Heart left ventricle (tissue), 16 donors: ENCODE measurements at regions not wholly inside any gene's neighbourhood (a gene's known extent, or its start where the extent isn't known, plus 50 kb on each side); places are given as distances from the start of the nearest gene placed in this dataset.

Experiments
- ATAC-seq, 4 donors: fragments of 200-7000 bp; cut with Tn5 transposase; one replicate each; pipeline ENCODE4 v1.9.1; 2020 to 2022; ENCODE audit warnings: moderate library complexity in 4 of 4, mild to moderate bottlenecking in 3 of 4, moderate number of reproducible peaks in 1 of 4
- DNase-seq, 5 donors: peaks; one replicate each; pipeline ENCODE4 v3.0.0-alpha.2; 2020
- H3K27ac ChIP-seq, 12 donors: fragments of 200-600 bp; sonication (generic) in 4 of 12; one replicate each; pipeline versions ENCODE4 v1.5.0 to v1.8.0; 2016 to 2022; ENCODE audit warnings: mild to moderate bottlenecking in 2 of 12
- H3K27me3 ChIP-seq, 9 donors: fragments of 200-600 bp; sonication (generic) in 2 of 9; one replicate each; pipeline versions ENCODE4 v1.5.1 to v1.8.0; 2016 to 2022; ENCODE audit warnings: mild to moderate bottlenecking in 3 of 9
- H3K36me3 ChIP-seq, 9 donors: fragments of 200-600 bp; sonication (generic) in 2 of 9; one replicate each; pipeline versions ENCODE4 v1.5.0 to v1.8.0; 2018 to 2022; ENCODE audit warnings: mild to moderate bottlenecking in 2 of 9
- H3K4me1 ChIP-seq, 12 donors: fragments of 200-600 bp; sonication (generic) in 4 of 12; one replicate each; pipeline versions ENCODE4 v1.5.0 to v1.8.0; 2016 to 2022; ENCODE audit warnings: mild to moderate bottlenecking in 3 of 12
- H3K4me3 ChIP-seq, 12 donors: fragments of 200-600 bp; sonication (generic) in 4 of 12; one replicate each; pipeline versions ENCODE4 v1.5.0 to v1.8.0; 2017 to 2022; ENCODE audit warnings: mild to moderate bottlenecking in 9 of 12, moderate library complexity in 4 of 12
- H3K9me3 ChIP-seq, 12 donors: fragments of 200-600 bp; sonication (generic) in 4 of 12; one replicate each; pipeline versions ENCODE4 v1.5.0 to v1.8.0; 2016 to 2022; ENCODE audit warnings: mild to moderate bottlenecking in 1 of 12
- POLR2A ChIP-seq, 2 donors: fragments of 450-650 bp; IDR thresholded peaks; one replicate each; pipeline ENCODE4 v1.6.1; 2017; ENCODE audit warnings: antibody characterized with exemption in 2 of 2, mild to moderate bottlenecking in 2 of 2, moderate library complexity in 2 of 2
- WGBS, 4 donors: extraction: QIAGEN DNeasy Blood & Tissue Kit in 2 of 4; methylation state at CpG; one replicate each; pipeline versions ENCODE4 v1.1.5 to v1.1.7; 2013 to 2018; 5-methylcytosine and 5-hydroxymethylcytosine counted together
- intact Hi-C, 10 donors: fragments of 100-400 bp; cut with DNase I; formaldehyde crosslinking; loops; one replicate each; pipeline versions ENCODE4 v1.11.1 to v1.14.2; 2022
- TF ChIP-seq, protein P1 (sequence below), 12 donors: fragments of 200-600 bp; sonication (generic) in 4 of 12; IDR thresholded peaks; one replicate each; pipeline versions ENCODE4 v1.5.0 to v1.8.0; 2018 to 2022; ENCODE audit warnings: antibody characterized with exemption in 12 of 12, mild to moderate bottlenecking in 5 of 12
- donor health status: ischemic (EF 13 %, LVEDD 7.1; RV severe dilation, severe dysfunction).
- donor health status: healthy with polysubstance abuse.
- donor health status: DM: no; HTN: yes; CAD: no.
- donor health status: DM: no; HTN: no; CAD: no.
- donor health status: ischemic (EF 25% LVEDD 6.9; RV normal size, moderate dysfunction).
- donor health status: ischemic (EF 25% LVEDD 5.7; RV mildly dilated, moderate dysfunction).
- donor health status: healthy.
- donor health status: DM: yes; HTN: yes; CAD: no.
- donor health status: ischemic (EF 35%, LVEDD 5.7; RV mildly dilated, moderate dysfunction).
- donor health status: nonischemic (EF 11% LVEDD 7.7; RV severe dilation, severe dysfunction).
- donor health status: DM: yes; HTN: yes; CAD: no.
- donor health status: PGD.
- donor health status: ischemic (EF 29% LVEDD 5.4; RV normal size, mild dysfunction).
- donor health status: nonischemic (EF 23%, LVEDD 6.1; RV moderate dilation, normal function).

DNA sequence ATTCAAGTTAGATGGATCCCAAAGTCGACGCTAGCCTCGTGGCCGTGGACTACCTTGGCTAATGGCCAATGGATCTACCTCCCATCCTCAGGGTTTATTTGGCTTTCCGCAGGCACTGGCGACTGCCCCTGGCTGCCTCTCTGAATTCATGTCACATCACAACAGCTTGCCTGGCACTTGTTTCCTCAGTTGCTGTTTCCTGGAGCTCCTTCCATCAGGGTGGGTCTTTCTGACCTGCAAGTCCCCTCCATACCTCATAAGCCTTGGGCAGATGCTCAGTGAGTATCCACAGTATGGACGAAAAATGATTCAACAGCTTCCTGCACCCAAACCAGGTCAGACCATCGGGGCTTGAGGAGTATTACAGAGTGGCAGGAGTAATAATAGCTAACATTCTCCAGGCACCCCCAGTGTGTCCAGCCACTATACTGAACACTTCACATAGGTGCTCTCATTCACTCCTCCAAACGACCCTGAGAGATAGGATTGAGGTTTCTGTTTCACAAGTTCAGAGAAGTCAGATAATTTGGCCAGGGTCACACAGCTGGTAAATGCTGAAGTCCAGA is 311.5 kb downstream of the TLE3 start:
- intact Hi-C loops = no loop called here
- peaks cover 0 to 5% (median under 1%) of the 10 kb centered on the region in 12 donors for H3K9me3 ChIP-seq
- H3K36me3 ChIP-seq = no peaks in the 10 kb centered on the region
- WGBS, 4 donors = 76 to 85% (median 78%) methylated on average over 9 of the region's 9 CpGs
- DNase-seq (no peak), ATAC-seq (no peak)
- no peak for TF ChIP-seq POLR2A (IDR thresholded peaks at IDR 0.05)
- TF ChIP-seq, protein P1, sequence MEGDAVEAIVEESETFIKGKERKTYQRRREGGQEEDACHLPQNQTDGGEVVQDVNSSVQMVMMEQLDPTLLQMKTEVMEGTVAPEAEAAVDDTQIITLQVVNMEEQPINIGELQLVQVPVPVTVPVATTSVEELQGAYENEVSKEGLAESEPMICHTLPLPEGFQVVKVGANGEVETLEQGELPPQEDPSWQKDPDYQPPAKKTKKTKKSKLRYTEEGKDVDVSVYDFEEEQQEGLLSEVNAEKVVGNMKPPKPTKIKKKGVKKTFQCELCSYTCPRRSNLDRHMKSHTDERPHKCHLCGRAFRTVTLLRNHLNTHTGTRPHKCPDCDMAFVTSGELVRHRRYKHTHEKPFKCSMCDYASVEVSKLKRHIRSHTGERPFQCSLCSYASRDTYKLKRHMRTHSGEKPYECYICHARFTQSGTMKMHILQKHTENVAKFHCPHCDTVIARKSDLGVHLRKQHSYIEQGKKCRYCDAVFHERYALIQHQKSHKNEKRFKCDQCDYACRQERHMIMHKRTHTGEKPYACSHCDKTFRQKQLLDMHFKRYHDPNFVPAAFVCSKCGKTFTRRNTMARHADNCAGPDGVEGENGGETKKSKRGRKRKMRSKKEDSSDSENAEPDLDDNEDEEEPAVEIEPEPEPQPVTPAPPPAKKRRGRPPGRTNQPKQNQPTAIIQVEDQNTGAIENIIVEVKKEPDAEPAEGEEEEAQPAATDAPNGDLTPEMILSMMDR (IDR thresholded peaks at IDR 0.05) = no peak
- H3K27me3 ChIP-seq = peaks cover 0 to 29% (median 4%) of the 10 kb centered on the region in 9 donors
- H3K27ac ChIP-seq = no peak overlapping the region
- H3K4me3 ChIP-seq = no peak overlapping the region
- peaks cover 0 to 2% (median 0%) of the 10 kb centered on the region in 12 donors for H3K4me1 ChIP-seq

DNA sequence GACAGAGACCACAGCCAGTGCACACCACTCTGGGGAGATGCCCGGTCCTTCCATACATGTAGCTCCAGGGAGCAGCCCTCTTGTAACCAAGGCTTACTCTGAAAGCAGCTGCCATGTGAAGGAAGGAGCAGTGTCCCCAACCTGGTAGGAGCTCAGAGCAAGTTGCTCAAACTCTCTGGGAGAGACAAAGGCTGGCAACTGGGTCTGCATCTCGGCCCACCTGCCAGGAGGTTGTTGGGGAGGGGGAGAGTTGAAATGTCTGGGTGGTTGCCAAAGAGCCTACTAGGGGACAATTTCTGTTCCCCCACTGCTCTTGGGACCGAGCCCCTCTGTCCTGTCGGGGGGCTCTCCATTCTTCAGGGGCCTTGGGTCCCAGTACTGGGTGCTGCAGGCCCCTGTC is 309.9 kb downstream of the TLE3 start:
- no peak overlapping the region for H3K27ac ChIP-seq
- no peak overlapping the region for H3K4me3 ChIP-seq
- H3K9me3 ChIP-seq = peaks cover 0 to 10% (median 3%) of the 10 kb centered on the region in 12 donors
- H3K36me3 ChIP-seq = no peaks in the 10 kb centered on the region
- DNase-seq (no peak), ATAC-seq (no peak)
- peaks cover 0 to 28% (median 4%) of the 10 kb centered on the region in 9 donors for H3K27me3 ChIP-seq
- WGBS, 4 donors = 71 to 88% (median 83%) methylated on average over 1 to 4 of the region's 4 CpGs
- intact Hi-C loops = no loop called here
- H3K4me1 ChIP-seq = no peaks in the 10 kb centered on the region
- no peak for TF ChIP-seq POLR2A (IDR thresholded peaks at IDR 0.05)
- TF ChIP-seq, protein P1 (IDR thresholded peaks at IDR 0.05) = no peak

DNA sequence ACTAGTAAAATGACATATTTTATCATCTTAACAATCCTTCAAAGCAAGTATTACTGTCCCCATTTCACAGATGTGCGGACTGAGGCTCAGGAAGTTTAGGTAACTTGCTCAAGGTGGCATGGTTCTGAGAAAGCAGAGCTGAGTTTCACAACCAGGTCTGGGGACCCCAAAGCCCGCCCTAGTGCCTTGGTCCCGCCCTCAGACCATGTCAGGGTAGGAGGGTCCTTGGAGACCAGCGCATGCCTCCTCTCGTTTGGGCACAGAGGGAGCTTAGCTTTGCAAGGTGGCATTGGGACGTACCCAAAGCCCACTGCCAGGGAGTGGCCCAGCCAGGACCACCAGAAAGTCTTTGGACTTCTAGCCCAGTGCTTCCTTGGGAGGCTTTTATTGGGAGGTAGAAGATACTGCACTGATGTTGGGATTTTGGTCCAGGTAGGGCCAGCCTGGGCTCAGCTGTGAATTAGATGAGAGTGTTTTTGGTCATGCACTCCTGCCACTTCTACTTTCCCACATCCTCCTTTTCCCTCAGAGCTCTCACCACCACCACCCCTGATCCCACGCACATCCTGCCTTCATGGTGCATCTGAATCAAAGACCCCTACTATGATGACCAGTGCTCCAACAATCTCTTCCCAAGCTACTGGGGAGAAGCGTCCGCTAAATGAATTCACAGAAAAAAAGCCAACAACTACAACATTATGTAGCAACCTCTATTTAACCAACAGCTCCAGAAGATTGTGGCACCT is 307.9 kb downstream of the TLE3 start:
- peaks cover 0 to 20% (median 0%) of the 10 kb centered on the region in 9 donors for H3K27me3 ChIP-seq
- H3K4me1 ChIP-seq = peaks cover 0 to 14% (median 3%) of the 10 kb centered on the region in 12 donors
- intact Hi-C loops = no loop called here
- no peaks in the 10 kb centered on the region for H3K36me3 ChIP-seq
- WGBS, 4 donors = 82 to 90% (median 84%) methylated on average over 6 to 9 of the region's 9 CpGs
- DNase-seq (no peak), ATAC-seq (no peak)
- no peak overlapping the region for H3K27ac ChIP-seq
- no peak overlapping the region for H3K4me3 ChIP-seq
- TF ChIP-seq, protein P1 (IDR thresholded peaks at IDR 0.05) = no peak
- no peak for TF ChIP-seq POLR2A (IDR thresholded peaks at IDR 0.05)
- H3K9me3 ChIP-seq = peaks cover 0 to 10% (median 3%) of the 10 kb centered on the region in 12 donors

DNA sequence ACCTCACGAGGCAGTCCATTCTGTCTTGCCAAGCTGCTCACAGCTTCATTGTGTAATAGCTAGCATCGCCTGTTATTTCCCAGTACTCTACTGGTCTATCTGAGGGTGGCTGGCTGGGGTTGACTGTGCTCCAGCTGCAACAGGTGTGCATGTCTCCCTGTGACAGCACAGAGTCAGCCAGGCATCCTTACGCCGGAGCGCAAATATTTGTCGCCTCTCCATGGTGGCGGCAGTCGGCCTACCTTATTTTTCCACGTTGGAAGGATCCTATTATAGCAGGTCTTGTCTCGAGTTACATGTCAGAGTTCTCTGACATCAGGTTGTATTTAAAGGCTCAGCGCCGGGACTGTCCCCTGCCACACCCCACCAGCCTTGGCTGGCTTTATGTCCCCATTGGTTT is 307.1 kb downstream of the TLE3 start:
- H3K36me3 ChIP-seq = no peaks in the 10 kb centered on the region
- 81 to 90% (median 86%) methylated on average over 12 of the region's 12 CpGs for WGBS, 4 donors
- no peak overlapping the region for H3K27ac ChIP-seq
- H3K4me3 ChIP-seq = no peak overlapping the region
- H3K27me3 ChIP-seq = peaks cover 0 to 12% (median 0%) of the 10 kb centered on the region in 9 donors
- ATAC-seq (no peak), DNase-seq (no peak)
- peaks cover 0 to 22% (median 11%) of the 10 kb centered on the region in 12 donors for H3K4me1 ChIP-seq
- intact Hi-C loops = no loop called here
- TF ChIP-seq, protein P1 (IDR thresholded peaks at IDR 0.05) = no peak
- no peak for TF ChIP-seq POLR2A (IDR thresholded peaks at IDR 0.05)
- H3K9me3 ChIP-seq = peaks cover 0 to 10% (median 3%) of the 10 kb centered on the region in 12 donors
